ENCODE measurements at regions not wholly inside any gene's neighbourhood (a gene's known extent, or its start where the extent isn't known, plus 50 kb on each side); places are given as distances from the start of the nearest gene placed in this dataset.

- Histone ChIP-seq H3K4me1 (ENCODE audit: control insufficient read depth, insufficient read depth, low read length) (peaks cover 32% of the 10 kb centered on the region), H3K27ac (ENCODE audit: low read length) (no peak overlapping the region), H3K4me3 (ENCODE audit: low read length) (no peak overlapping the region), H3K36me3 (ENCODE audit: control insufficient read depth, insufficient read depth, low read length) (no peaks in the 10 kb centered on the region), H3K9me3 (replicated peaks; ENCODE audit: control insufficient read depth, low read depth, low read length) (peaks cover 21% of the 10 kb centered on the region), H3K27me3 (ENCODE audit: control insufficient read depth, insufficient read depth, low read length) (peaks cover 5% of the 10 kb centered on the region)
- WGBS (ENCODE audit: insufficient coverage), result 66% methylated on average over 2 of the region's 13 CpGs
- no peak for DNase-seq
These were observed 76.6 kb upstream of the GPC1 start for GRCh38 chr2:240358821-240359397.

- Histone ChIP-seq H3K4me1 (ENCODE audit: control insufficient read depth, insufficient read depth, low read length) (peaks cover 37% of the 10 kb centered on the region), H3K9me3 (replicated peaks; ENCODE audit: control insufficient read depth, low read depth, low read length) (peaks cover 21% of the 10 kb centered on the region), H3K36me3 (ENCODE audit: control insufficient read depth, insufficient read depth, low read length) (no peaks in the 10 kb centered on the region), H3K27ac (ENCODE audit: low read length) (no peak overlapping the region), H3K4me3 (ENCODE audit: low read length) (no peak overlapping the region), H3K27me3 (ENCODE audit: control insufficient read depth, insufficient read depth, low read length) (peaks cover 5% of the 10 kb centered on the region)
- WGBS (ENCODE audit: insufficient coverage), result 86% methylated on average over 3 of the region's 3 CpGs
- DNase-seq, result no peak
These were observed 75.8 kb upstream of the GPC1 start for GRCh38 chr2:240359695-240360094.

- peaks cover 21% of the 10 kb centered on the region for H3K9me3 ChIP-seq (replicated peaks; ENCODE audit: control insufficient read depth, low read depth, low read length)
- no peak overlapping the region for H3K27ac ChIP-seq (ENCODE audit: low read length)
- H3K4me3 ChIP-seq (ENCODE audit: low read length), result no peak overlapping the region
- H3K36me3 ChIP-seq (ENCODE audit: control insufficient read depth, insufficient read depth, low read length), result no peaks in the 10 kb centered on the region
- no peak for DNase-seq
- peaks cover 38% of the 10 kb centered on the region for H3K4me1 ChIP-seq (ENCODE audit: control insufficient read depth, insufficient read depth, low read length)
- peaks cover 4% of the 10 kb centered on the region for H3K27me3 ChIP-seq (ENCODE audit: control insufficient read depth, insufficient read depth, low read length)
- 100% methylated on average over 6 of the region's 9 CpGs for WGBS (ENCODE audit: insufficient coverage)
These were observed 74.6 kb upstream of the GPC1 start for GRCh38 chr2:240360645-240361475.

GRCh38 chr2:240362216-240362755, 73.2 kb upstream of the GPC1 start:
- H3K9me3 ChIP-seq (replicated peaks; ENCODE audit: control insufficient read depth, low read depth, low read length), result peaks cover 21% of the 10 kb centered on the region
- H3K4me3 ChIP-seq (ENCODE audit: low read length), result no peak overlapping the region
- peaks cover 50% of the 10 kb centered on the region for H3K4me1 ChIP-seq (ENCODE audit: control insufficient read depth, insufficient read depth, low read length)
- H3K36me3 ChIP-seq (ENCODE audit: control insufficient read depth, insufficient read depth, low read length), result no peaks in the 10 kb centered on the region
- no peak overlapping the region for H3K27ac ChIP-seq (ENCODE audit: low read length)
- H3K27me3 ChIP-seq (ENCODE audit: control insufficient read depth, insufficient read depth, low read length), result peaks cover 1% of the 10 kb centered on the region
- DNase-seq, result no peak
- 79% methylated on average over 10 of the region's 10 CpGs for WGBS (ENCODE audit: insufficient coverage)

- no peak for DNase-seq
- no peak overlapping the region for H3K4me3 ChIP-seq (ENCODE audit: low read length)
- peaks cover 21% of the 10 kb centered on the region for H3K9me3 ChIP-seq (replicated peaks; ENCODE audit: control insufficient read depth, low read depth, low read length)
- peaks cover 58% of the 10 kb centered on the region for H3K4me1 ChIP-seq (ENCODE audit: control insufficient read depth, insufficient read depth, low read length)
- H3K27ac ChIP-seq (ENCODE audit: low read length), result no peak overlapping the region
- H3K36me3 ChIP-seq (ENCODE audit: control insufficient read depth, insufficient read depth, low read length), result no peaks in the 10 kb centered on the region
- 63% methylated on average over 17 of the region's 28 CpGs for WGBS (ENCODE audit: insufficient coverage)
- H3K27me3 ChIP-seq (ENCODE audit: control insufficient read depth, insufficient read depth, low read length), result no peaks in the 10 kb centered on the region
These were observed 72.4 kb upstream of the GPC1 start for GRCh38 chr2:240362826-240363745.

GRCh38 chr2:240363746-240364581, 71.5 kb upstream of the GPC1 start:
- peaks cover 21% of the 10 kb centered on the region for H3K9me3 ChIP-seq (replicated peaks; ENCODE audit: control insufficient read depth, low read depth, low read length)
- no peak overlapping the region for H3K27ac ChIP-seq (ENCODE audit: low read length)
- no peaks in the 10 kb centered on the region for H3K27me3 ChIP-seq (ENCODE audit: control insufficient read depth, insufficient read depth, low read length)
- no peaks in the 10 kb centered on the region for H3K36me3 ChIP-seq (ENCODE audit: control insufficient read depth, insufficient read depth, low read length)
- 43% methylated on average over 22 of the region's 28 CpGs for WGBS (ENCODE audit: insufficient coverage)
- DNase-seq, result peak; percentile 49
- H3K4me1 ChIP-seq (ENCODE audit: control insufficient read depth, insufficient read depth, low read length), result peaks cover 67% of the 10 kb centered on the region
- H3K4me3 ChIP-seq (ENCODE audit: low read length), result no peak overlapping the region

- Histone ChIP-seq H3K36me3 (ENCODE audit: control insufficient read depth, insufficient read depth, low read length) (no peaks in the 10 kb centered on the region), H3K9me3 (replicated peaks; ENCODE audit: control insufficient read depth, low read depth, low read length) (peaks cover 18% of the 10 kb centered on the region), H3K4me1 (ENCODE audit: control insufficient read depth, insufficient read depth, low read length) (peaks cover 73% of the 10 kb centered on the region), H3K27ac (ENCODE audit: low read length) (no peak overlapping the region), H3K27me3 (ENCODE audit: control insufficient read depth, insufficient read depth, low read length) (no peaks in the 10 kb centered on the region), H3K4me3 (ENCODE audit: low read length) (no peak overlapping the region)
- no peak for DNase-seq
- WGBS (ENCODE audit: insufficient coverage), result 55% methylated on average over 6 of the region's 16 CpGs
These were observed 70.9 kb upstream of the GPC1 start for GRCh38 chr2:240364582-240364960.

- H3K36me3 ChIP-seq (ENCODE audit: control insufficient read depth, insufficient read depth, low read length), result no peaks in the 10 kb centered on the region
- 79% methylated on average over 26 of the region's 30 CpGs for WGBS (ENCODE audit: insufficient coverage)
- no peak for DNase-seq
- peaks cover 12% of the 10 kb centered on the region for H3K9me3 ChIP-seq (replicated peaks; ENCODE audit: control insufficient read depth, low read depth, low read length)
- no peaks in the 10 kb centered on the region for H3K27me3 ChIP-seq (ENCODE audit: control insufficient read depth, insufficient read depth, low read length)
- no peak overlapping the region for H3K4me3 ChIP-seq (ENCODE audit: low read length)
- no peak overlapping the region for H3K27ac ChIP-seq (ENCODE audit: low read length)
- peaks cover 79% of the 10 kb centered on the region for H3K4me1 ChIP-seq (ENCODE audit: control insufficient read depth, insufficient read depth, low read length)
These were observed 70.3 kb upstream of the GPC1 start for GRCh38 chr2:240364961-240365775.

GRCh38 chr2:240365971-240366471, 69.4 kb upstream of the GPC1 start:
- no peaks in the 10 kb centered on the region for H3K27me3 ChIP-seq (ENCODE audit: control insufficient read depth, insufficient read depth, low read length)
- no peak overlapping the region for H3K4me3 ChIP-seq (ENCODE audit: low read length)
- WGBS (ENCODE audit: insufficient coverage), result 49% methylated on average over 4 of the region's 9 CpGs
- H3K36me3 ChIP-seq (ENCODE audit: control insufficient read depth, insufficient read depth, low read length), result no peaks in the 10 kb centered on the region
- DNase-seq, result no peak
- H3K9me3 ChIP-seq (replicated peaks; ENCODE audit: control insufficient read depth, low read depth, low read length), result peaks cover 4% of the 10 kb centered on the region
- H3K4me1 ChIP-seq (ENCODE audit: control insufficient read depth, insufficient read depth, low read length), result peaks cover 87% of the 10 kb centered on the region
- no peak overlapping the region for H3K27ac ChIP-seq (ENCODE audit: low read length)

Measured in muscle of leg (tissue), 3 donors.